ENCODE measurements at regions not wholly inside any gene's neighbourhood (a gene's known extent, or its start where the extent isn't known, plus 50 kb on each side); places are given as distances from the start of the nearest gene placed in this dataset.

GRCh38 chr4:17166954-17167353 lies 268.5 kb upstream of the LDB2 start:
- no peak for DNase-seq

- no peak for DNase-seq
Observed at GRCh38 chr4:17165286-17165685, 266.8 kb upstream of the LDB2 start.

- no peak for DNase-seq
Observed at GRCh38 chr4:17164666-17165065, 266.2 kb upstream of the LDB2 start.

- DNase-seq: no peak
Observed at GRCh38 chr4:17163156-17163771, 264.8 kb upstream of the LDB2 start.

GRCh38 chr4:17157304-17157703 lies 258.9 kb upstream of the LDB2 start:
- DNase-seq: no peak

- no peak for DNase-seq
Observed at GRCh38 chr4:17155486-17155885, 257.0 kb upstream of the LDB2 start.

GRCh38 chr4:17153572-17153971 lies 255.1 kb upstream of the LDB2 start:
- no peak for DNase-seq

GRCh38 chr4:17152941-17153540 lies 254.6 kb upstream of the LDB2 start:
- no peak for DNase-seq

- DNase-seq: no peak
Observed at GRCh38 chr4:17142232-17142711, 243.8 kb upstream of the LDB2 start.

- DNase-seq: no peak
Observed at GRCh38 chr4:17138847-17139246, 240.4 kb upstream of the LDB2 start.

GRCh38 chr4:17134565-17134964 lies 236.1 kb upstream of the LDB2 start:
- no peak for DNase-seq

GRCh38 chr4:17134100-17134499 lies 235.7 kb upstream of the LDB2 start:
- no peak for DNase-seq

- no peak for DNase-seq
Observed at GRCh38 chr4:17132226-17132625, 233.8 kb upstream of the LDB2 start.

- DNase-seq: no peak
Observed at GRCh38 chr4:17128268-17128667, 229.8 kb upstream of the LDB2 start.

- no peak for DNase-seq
Observed at GRCh38 chr4:17126321-17126966, 228.0 kb upstream of the LDB2 start.

GRCh38 chr4:17124767-17125166 lies 226.3 kb upstream of the LDB2 start:
- no peak for DNase-seq

- DNase-seq: no peak
Observed at GRCh38 chr4:17120761-17121160, 222.3 kb upstream of the LDB2 start.

- no peak for DNase-seq
Observed at GRCh38 chr4:17117746-17118145, 219.3 kb upstream of the LDB2 start.

- DNase-seq: no peak
Observed at GRCh38 chr4:17115583-17115982, 217.1 kb upstream of the LDB2 start.

- no peak for DNase-seq
Observed at GRCh38 chr4:17112292-17112659, 213.8 kb upstream of the LDB2 start.

- no peak for DNase-seq
Observed at GRCh38 chr4:17109126-17109525, 210.7 kb upstream of the LDB2 start.

GRCh38 chr4:17103231-17103630 lies 204.8 kb upstream of the LDB2 start:
- no peak for DNase-seq

GRCh38 chr4:17098996-17099395 lies 200.6 kb upstream of the LDB2 start:
- no peak for DNase-seq

- DNase-seq: no peak
Observed at GRCh38 chr4:17098401-17098800, 200.0 kb upstream of the LDB2 start.

- DNase-seq: no peak
Observed at GRCh38 chr4:17097362-17097761, 198.9 kb upstream of the LDB2 start.
